Endothelial cell of umbilical vein (primary cell): ENCODE measurements at regions not wholly inside any gene's neighbourhood (a gene's known extent, or its start where the extent isn't known, plus 50 kb on each side); places are given as distances from the start of the nearest gene placed in this dataset.

ENCODE experiments used
- BruUV-seq: library from RNA; stranded (reverse); fragments of 400-500 nt; replicated peaks from 2 replicates; lab custom pipeline; 2021; lab: Mats Ljungman, UMichigan
- CTCF ChIA-PET: fragments of 300-600, 350-600 bp; sonication (Branson Sonifier 250); formaldehyde crosslinking; loops from one replicate; lab custom pipeline; 2021; ENCODE audit warnings: antibody characterized with exemption, inconsistent platforms; lab: Charles Lee
- POLR2A ChIA-PET: fragments of 300-600, 350-600 bp; sonication (Branson Sonifier 250); formaldehyde crosslinking; loops from one replicate; lab custom pipeline; 2021; ENCODE audit warnings: antibody characterized with exemption, inconsistent platforms; lab: Charles Lee
- DNase-seq: peaks from one replicate; pipeline ENCODE4 v3.0.0-alpha.2; 2011; ENCODE audit warnings: low read depth, low spot score
- FAIRE-seq: peaks from 2 replicates; lab custom pipeline; 2011; peaks lifted over from hg19 to GRCh38; lab: Jason Lieb, UNC
- H2AFZ ChIP-seq: 2 replicates; pipeline ENCODE4 v1.6.0; 2012; ENCODE audit warnings: low read depth, low read length, control low read depth, inconsistent platforms
- H3K27ac ChIP-seq: 2 replicates; pipeline ENCODE4 v1.5.1; 2011; ENCODE audit warnings: low read depth, mild to moderate bottlenecking, control low read depth, low read length, moderate library complexity; ENCODE audit not compliant: insufficient read depth
- H3K27me3 ChIP-seq, 2 experiments: 2 replicates each; pipeline versions ENCODE4 v1.6.0 to v1.6.1; 2011; ENCODE audit warnings: low read length in 2 of 2, mixed read lengths in 1 of 2; ENCODE audit not compliant: control insufficient read depth in 2 of 2, insufficient read depth in 2 of 2
- H3K36me3 ChIP-seq, 2 experiments: 2 replicates in 1 of 2; 3 replicates in 1 of 2; pipeline ENCODE4 v1.5.1; 2011; ENCODE audit warnings: low read length in 2 of 2, mild to moderate bottlenecking in 1 of 2, moderate library complexity in 1 of 2; ENCODE audit not compliant: control insufficient read depth in 2 of 2, insufficient read depth in 2 of 2; ENCODE audit errors: extremely low read depth in 1 of 2
- H3K4me1 ChIP-seq: 3 replicates; pipeline ENCODE4 v1.5.1; 2011; ENCODE audit warnings: mild to moderate bottlenecking, low read length; ENCODE audit not compliant: control insufficient read depth, insufficient read depth; ENCODE audit errors: extremely low read depth
- H3K4me2 ChIP-seq: 2 replicates; pipeline ENCODE4 v1.6.1; 2011; ENCODE audit warnings: low read length, control low read depth, mixed read lengths; ENCODE audit not compliant: insufficient read depth
- H3K4me3 ChIP-seq, 3 experiments: fragments of 200-600 bp in 1 of 3; sonication (generic), shearing (Covaris generic) in 1 of 3; replicated peaks in 1 of 3; 2 replicates each; pipeline ENCODE4 v1.5.1; 2011 to 2016; ENCODE audit warnings: control low read depth in 3 of 3, low read length in 3 of 3, mild to moderate bottlenecking in 2 of 3, inconsistent platforms in 1 of 3, low read depth in 1 of 3, moderate library complexity in 1 of 3; ENCODE audit not compliant: insufficient read depth in 1 of 3
- H3K79me2 ChIP-seq: 2 replicates; pipeline ENCODE4 v1.6.0; 2012; ENCODE audit warnings: low read length, inconsistent platforms; ENCODE audit not compliant: control insufficient read depth, insufficient read depth
- H3K9ac ChIP-seq: replicated peaks from 2 replicates; pipeline ENCODE3; 2011; ENCODE audit warnings: low read length, control low read depth; ENCODE audit not compliant: insufficient read depth; ENCODE audit errors: extremely low read depth
- H3K9me1 ChIP-seq: replicated peaks from 3 replicates; pipeline ENCODE4 v1.6.0; 2011; ENCODE audit warnings: mild to moderate bottlenecking, low read length; ENCODE audit not compliant: control insufficient read depth, insufficient read depth; ENCODE audit errors: extremely low read depth
- H3K9me3 ChIP-seq: replicated peaks from 2 replicates; pipeline ENCODE4 v1.5.1; 2012; ENCODE audit warnings: low read length, inconsistent platforms; ENCODE audit not compliant: control insufficient read depth, insufficient read depth
- H4K20me1 ChIP-seq: replicated peaks from 2 replicates; pipeline ENCODE3; 2011; ENCODE audit warnings: mild to moderate bottlenecking, low read length; ENCODE audit not compliant: control insufficient read depth, insufficient read depth; ENCODE audit errors: extremely low read depth
- GATA2 ChIP-seq: IDR thresholded peaks from 2 replicates; pipeline ENCODE4 v1.7.0; 2011; ENCODE audit warnings: low read depth, mild to moderate bottlenecking, moderate library complexity, mixed read lengths, low read length; ENCODE audit not compliant: insufficient read length, insufficient read depth
- JUN ChIP-seq: IDR thresholded peaks from 2 replicates; pipeline ENCODE4 v1.6.1; 2011; ENCODE audit warnings: borderline replicate concordance, low read depth; ENCODE audit not compliant: insufficient read length, insufficient read depth
- dilution Hi-C: fragments of 300-500 bp; cut with MboI; formaldehyde crosslinking; loops from one replicate; pipeline ENCODE4 v1.15.0; 2019; ENCODE audit warnings: low sequenced_read_pairs; ENCODE audit not compliant: extremely low pct_ligation_motif_present
- intact Hi-C: fragments of 100-400 bp; cut with micrococcal nuclease; formaldehyde crosslinking; loops from one replicate; pipeline ENCODE4 v1.10.0; 2022
- TF ChIP-seq, protein P1 (sequence below), 2 donors: IDR thresholded peaks; 1 replicate in 1 of 2; 2 replicates in 1 of 2; pipeline ENCODE4 v1.5.1; 2011; ENCODE audit warnings: low read length in 2 of 2, mild to moderate bottlenecking in 2 of 2, moderate library complexity in 2 of 2, control low read depth in 1 of 2, inconsistent platforms in 1 of 2, low read depth in 1 of 2; ENCODE audit not compliant: insufficient read depth in 1 of 2; ENCODE audit errors: extremely low read depth in 1 of 2
- TF ChIP-seq, protein P2 (sequence below): IDR thresholded peaks from 2 replicates; pipeline ENCODE4 v1.6.1; 2011; ENCODE audit not compliant: insufficient read depth, insufficient read length

DNA sequence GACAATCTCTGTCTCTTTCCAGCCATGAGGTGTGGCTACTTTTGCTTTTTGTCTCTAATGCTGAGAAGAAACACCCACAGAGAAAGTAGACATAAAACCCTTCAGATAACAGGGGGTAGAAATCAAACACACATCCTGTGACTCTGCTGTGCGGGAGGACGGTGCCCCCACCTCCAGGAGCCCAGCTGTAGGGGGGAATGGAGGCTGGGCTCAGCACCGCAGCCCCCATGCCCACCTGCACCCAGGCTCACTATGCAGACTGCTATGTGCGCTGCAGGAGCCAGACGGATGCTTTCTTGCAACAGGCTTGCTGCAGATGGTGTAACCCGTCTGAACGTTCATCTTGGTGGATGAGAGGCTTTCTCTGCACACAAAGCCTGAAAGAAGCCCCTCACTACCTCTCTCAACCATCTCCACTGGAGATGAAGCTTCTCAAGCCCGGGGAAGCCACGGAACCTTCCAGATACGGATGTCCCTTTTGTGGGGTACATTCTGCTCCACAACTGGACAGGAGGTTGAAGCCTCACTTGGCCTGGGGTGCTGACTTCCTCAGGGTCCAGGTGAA, 207.2 kb downstream of the GADD45G start:
- Histone ChIP-seq H3K27me3 (no peaks in the 10 kb centered on the region), H3K36me3 (no peaks in the 10 kb centered on the region), H3K4me3 (no peak overlapping the region), H3K9me3 (no peaks in the 10 kb centered on the region), H3K79me2 (no peaks in the 10 kb centered on the region), H4K20me1 (no peaks in the 10 kb centered on the region), H3K9ac (no peak overlapping the region), H3K9me1 (no peaks in the 10 kb centered on the region), H3K4me1 (peaks cover 41% of the 10 kb centered on the region), H2AFZ (no peak overlapping the region), H3K27ac (no peak overlapping the region), H3K4me2 (no peak overlapping the region)
- no peak for DNase-seq
- dilution Hi-C loops, result no loop called here
- ChIA-PET POLR2A (no interaction called here), CTCF (no interaction called here)
- TF ChIP-seq, protein P1, sequence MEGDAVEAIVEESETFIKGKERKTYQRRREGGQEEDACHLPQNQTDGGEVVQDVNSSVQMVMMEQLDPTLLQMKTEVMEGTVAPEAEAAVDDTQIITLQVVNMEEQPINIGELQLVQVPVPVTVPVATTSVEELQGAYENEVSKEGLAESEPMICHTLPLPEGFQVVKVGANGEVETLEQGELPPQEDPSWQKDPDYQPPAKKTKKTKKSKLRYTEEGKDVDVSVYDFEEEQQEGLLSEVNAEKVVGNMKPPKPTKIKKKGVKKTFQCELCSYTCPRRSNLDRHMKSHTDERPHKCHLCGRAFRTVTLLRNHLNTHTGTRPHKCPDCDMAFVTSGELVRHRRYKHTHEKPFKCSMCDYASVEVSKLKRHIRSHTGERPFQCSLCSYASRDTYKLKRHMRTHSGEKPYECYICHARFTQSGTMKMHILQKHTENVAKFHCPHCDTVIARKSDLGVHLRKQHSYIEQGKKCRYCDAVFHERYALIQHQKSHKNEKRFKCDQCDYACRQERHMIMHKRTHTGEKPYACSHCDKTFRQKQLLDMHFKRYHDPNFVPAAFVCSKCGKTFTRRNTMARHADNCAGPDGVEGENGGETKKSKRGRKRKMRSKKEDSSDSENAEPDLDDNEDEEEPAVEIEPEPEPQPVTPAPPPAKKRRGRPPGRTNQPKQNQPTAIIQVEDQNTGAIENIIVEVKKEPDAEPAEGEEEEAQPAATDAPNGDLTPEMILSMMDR (IDR thresholded peaks at IDR 0.05; ENCODE audit: extremely low read depth in 1 of 2, insufficient read depth in 1 of 2, low read depth in 1 of 2, low read length in 2 of 2), result no peak
- no peak for TF ChIP-seq JUN
- no peak for TF ChIP-seq GATA2
- TF ChIP-seq, protein P2, sequence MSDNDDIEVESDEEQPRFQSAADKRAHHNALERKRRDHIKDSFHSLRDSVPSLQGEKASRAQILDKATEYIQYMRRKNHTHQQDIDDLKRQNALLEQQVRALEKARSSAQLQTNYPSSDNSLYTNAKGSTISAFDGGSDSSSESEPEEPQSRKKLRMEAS, result no peak
- no TSS peak for BruUV-seq
- FAIRE-seq, result no peak
- intact Hi-C loops, result loop anchor here (10.0 kb wide), 1 partner anchor 497 kb away; the partner anchor contains the start of genes CKS2 and SECISBP2
